GM12878 (cell line): ENCODE measurements at regions not wholly inside any gene's neighbourhood (a gene's known extent, or its start where the extent isn't known, plus 50 kb on each side); places are given as distances from the start of the nearest gene placed in this dataset.

Experiments
- BCL11A ChIP-seq: IDR thresholded peaks from 2 replicates; pipeline ENCODE4 v1.6.1; 2011; ENCODE audit warnings: low read depth, low read length
- FOXK2 ChIP-seq: fragments of 450-650 bp; IDR thresholded peaks from 2 replicates; pipeline ENCODE4 v1.6.1; 2017; ENCODE audit warnings: mild to moderate bottlenecking, moderate library complexity
- MTA3 ChIP-seq: IDR thresholded peaks from 2 replicates; pipeline ENCODE4 v1.6.1; 2012; ENCODE audit warnings: low read length, inconsistent platforms, borderline replicate concordance
- POLR2A ChIP-seq: IDR thresholded peaks from 2 replicates; pipeline ENCODE4 v1.6.1; 2011; ENCODE audit warnings: low read depth, mild to moderate bottlenecking, low read length
- SUZ12 ChIP-seq: fragments of 200-600 bp; sonication (generic); IDR thresholded peaks from one replicate; pipeline ENCODE4 v1.6.1; 2018; ENCODE audit warnings: antibody characterized with exemption, mild to moderate bottlenecking; ENCODE audit not compliant: unreplicated experiment
- TF ChIP-seq, protein P1 (sequence below): fragments of 450-650 bp; IDR thresholded peaks from 2 replicates; pipeline ENCODE4 v1.6.1; 2018; ENCODE audit warnings: mild to moderate bottlenecking, low read depth, moderate library complexity; ENCODE audit not compliant: partially characterized antibody
- TF ChIP-seq, protein P2 (sequence below): IDR thresholded peaks from 2 replicates; pipeline ENCODE4 v1.6.1; 2011; ENCODE audit warnings: borderline replicate concordance, low read depth, mild to moderate bottlenecking, moderate library complexity, low read length; ENCODE audit not compliant: insufficient read depth, poor library complexity, severe bottlenecking

DNA sequence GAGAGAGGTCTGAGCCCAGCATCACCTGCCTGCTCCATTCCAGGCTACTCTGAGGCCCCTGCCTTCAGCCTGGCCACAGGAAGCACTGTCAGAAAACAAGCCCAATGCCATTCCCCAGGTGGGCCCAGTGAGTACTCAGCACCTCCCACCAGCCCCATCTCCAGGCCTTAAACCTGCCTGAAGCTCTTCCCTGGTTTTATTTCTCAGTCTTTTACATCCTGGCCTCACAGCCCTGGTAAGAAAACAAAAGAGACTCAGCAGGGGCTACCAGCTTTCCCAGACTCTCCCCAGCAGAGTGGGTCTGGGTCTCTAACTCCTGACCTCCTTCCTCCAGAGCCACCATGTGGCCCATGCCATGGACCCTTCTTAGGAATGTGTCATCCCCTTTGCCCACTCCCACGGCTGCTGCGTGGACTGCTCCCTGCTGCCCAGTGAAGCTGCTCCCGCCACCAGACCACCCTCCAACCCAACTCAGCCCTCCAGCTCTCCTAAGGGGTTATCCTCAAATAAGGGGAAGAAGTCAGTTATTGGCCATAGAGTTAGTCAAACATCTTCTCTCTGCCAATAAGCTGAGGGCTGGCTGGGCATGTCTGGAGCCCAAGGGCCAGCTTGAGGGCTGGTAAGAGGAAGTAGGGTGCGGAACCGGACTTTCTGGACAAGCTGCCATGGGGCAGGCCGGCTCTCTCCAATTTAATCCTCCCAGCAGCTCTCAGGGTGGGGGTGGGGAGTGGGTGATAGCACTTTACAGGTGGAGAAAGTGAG lies 116.7 kb upstream of the LINGO1 start (continued):
- TF ChIP-seq, protein P1, sequence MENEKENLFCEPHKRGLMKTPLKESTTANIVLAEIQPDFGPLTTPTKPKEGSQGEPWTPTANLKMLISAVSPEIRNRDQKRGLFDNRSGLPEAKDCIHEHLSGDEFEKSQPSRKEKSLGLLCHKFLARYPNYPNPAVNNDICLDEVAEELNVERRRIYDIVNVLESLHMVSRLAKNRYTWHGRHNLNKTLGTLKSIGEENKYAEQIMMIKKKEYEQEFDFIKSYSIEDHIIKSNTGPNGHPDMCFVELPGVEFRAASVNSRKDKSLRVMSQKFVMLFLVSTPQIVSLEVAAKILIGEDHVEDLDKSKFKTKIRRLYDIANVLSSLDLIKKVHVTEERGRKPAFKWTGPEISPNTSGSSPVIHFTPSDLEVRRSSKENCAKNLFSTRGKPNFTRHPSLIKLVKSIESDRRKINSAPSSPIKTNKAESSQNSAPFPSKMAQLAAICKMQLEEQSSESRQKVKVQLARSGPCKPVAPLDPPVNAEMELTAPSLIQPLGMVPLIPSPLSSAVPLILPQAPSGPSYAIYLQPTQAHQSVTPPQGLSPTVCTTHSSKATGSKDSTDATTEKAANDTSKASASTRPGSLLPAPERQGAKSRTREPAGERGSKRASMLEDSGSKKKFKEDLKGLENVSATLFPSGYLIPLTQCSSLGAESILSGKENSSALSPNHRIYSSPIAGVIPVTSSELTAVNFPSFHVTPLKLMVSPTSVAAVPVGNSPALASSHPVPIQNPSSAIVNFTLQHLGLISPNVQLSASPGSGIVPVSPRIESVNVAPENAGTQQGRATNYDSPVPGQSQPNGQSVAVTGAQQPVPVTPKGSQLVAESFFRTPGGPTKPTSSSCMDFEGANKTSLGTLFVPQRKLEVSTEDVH, result no peak
- TF ChIP-seq MTA3, result no peak
- TF ChIP-seq BCL11A, result no peak
- no peak for TF ChIP-seq FOXK2
- TF ChIP-seq, protein P2, sequence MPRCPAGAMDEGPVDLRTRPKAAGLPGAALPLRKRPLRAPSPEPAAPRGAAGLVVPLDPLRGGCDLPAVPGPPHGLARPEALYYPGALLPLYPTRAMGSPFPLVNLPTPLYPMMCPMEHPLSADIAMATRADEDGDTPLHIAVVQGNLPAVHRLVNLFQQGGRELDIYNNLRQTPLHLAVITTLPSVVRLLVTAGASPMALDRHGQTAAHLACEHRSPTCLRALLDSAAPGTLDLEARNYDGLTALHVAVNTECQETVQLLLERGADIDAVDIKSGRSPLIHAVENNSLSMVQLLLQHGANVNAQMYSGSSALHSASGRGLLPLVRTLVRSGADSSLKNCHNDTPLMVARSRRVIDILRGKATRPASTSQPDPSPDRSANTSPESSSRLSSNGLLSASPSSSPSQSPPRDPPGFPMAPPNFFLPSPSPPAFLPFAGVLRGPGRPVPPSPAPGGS, result no peak
- no peak for TF ChIP-seq POLR2A
- no peak for TF ChIP-seq SUZ12
